ENCODE measurements at regions not wholly inside any gene's neighbourhood (a gene's known extent, or its start where the extent isn't known, plus 50 kb on each side); places are given as distances from the start of the nearest gene placed in this dataset.

GRCh38 chr6:92469186-92469828 is 950.1 kb downstream of the EPHA7 start:
- Histone ChIP-seq H3K4me3 (no peak overlapping the region), H3K9ac (no peak overlapping the region), H4K20me1 (no peaks in the 10 kb centered on the region), H3K36me3 (no peaks in the 10 kb centered on the region), H3K27ac (no peak overlapping the region), H3K27me3 (no peaks in the 10 kb centered on the region), H3K4me2 (no peak overlapping the region), H3K4me1 (no peaks in the 10 kb centered on the region), H3K9me3 (no peaks in the 10 kb centered on the region)
- no peak for TF ChIP-seq Cebpa-rat (IDR thresholded peaks at IDR 0.05)

GRCh38 chr6:92468066-92468465 is 951.3 kb downstream of the EPHA7 start:
- no peak overlapping the region for H3K27ac ChIP-seq
- no peak for TF ChIP-seq Cebpa-rat (IDR thresholded peaks at IDR 0.05)

GRCh38 chr6:92460133-92460532 is 959.2 kb downstream of the EPHA7 start:
- no peak overlapping the region for H3K9ac ChIP-seq
- H3K27me3 ChIP-seq = no peaks in the 10 kb centered on the region
- no peak overlapping the region for H3K4me2 ChIP-seq
- H3K36me3 ChIP-seq = no peaks in the 10 kb centered on the region
- no peaks in the 10 kb centered on the region for H3K4me1 ChIP-seq
- no peaks in the 10 kb centered on the region for H4K20me1 ChIP-seq
- H3K27ac ChIP-seq = no peak overlapping the region
- no peaks in the 10 kb centered on the region for H3K9me3 ChIP-seq
- no peak for TF ChIP-seq Cebpa-rat (IDR thresholded peaks at IDR 0.05)
- no peak overlapping the region for H3K4me3 ChIP-seq

More at GRCh38 chr6:92468066-92468465, 951.3 kb downstream of the EPHA7 start:
- no peak overlapping the region for H3K4me2 ChIP-seq
- H3K4me3 ChIP-seq = no peak overlapping the region
- H3K9ac ChIP-seq = no peak overlapping the region
- no peaks in the 10 kb centered on the region for H3K9me3 ChIP-seq
- no peaks in the 10 kb centered on the region for H3K27me3 ChIP-seq
- no peaks in the 10 kb centered on the region for H3K36me3 ChIP-seq
- no peaks in the 10 kb centered on the region for H3K4me1 ChIP-seq
- no peaks in the 10 kb centered on the region for H4K20me1 ChIP-seq

- TF ChIP-seq Cebpa-rat (IDR thresholded peaks at IDR 0.05) = no peak
- H3K27ac ChIP-seq = no peak overlapping the region
- H3K9me3 ChIP-seq = no peaks in the 10 kb centered on the region
- no peaks in the 10 kb centered on the region for H3K36me3 ChIP-seq
- H3K4me1 ChIP-seq = no peaks in the 10 kb centered on the region
- H3K4me2 ChIP-seq = no peak overlapping the region
- no peak overlapping the region for H3K4me3 ChIP-seq
- no peaks in the 10 kb centered on the region for H4K20me1 ChIP-seq
- no peaks in the 10 kb centered on the region for H3K27me3 ChIP-seq
- H3K9ac ChIP-seq = no peak overlapping the region
These were observed 959.8 kb downstream of the EPHA7 start for GRCh38 chr6:92459606-92460005.

GRCh38 chr6:92446052-92446451 is 973.3 kb downstream of the EPHA7 start:
- H3K27ac ChIP-seq = no peak overlapping the region
- H3K4me2 ChIP-seq = no peak overlapping the region
- no peaks in the 10 kb centered on the region for H4K20me1 ChIP-seq
- no peak overlapping the region for H3K4me3 ChIP-seq
- no peaks in the 10 kb centered on the region for H3K36me3 ChIP-seq
- no peaks in the 10 kb centered on the region for H3K4me1 ChIP-seq
- no peak overlapping the region for H3K9ac ChIP-seq
- no peak for TF ChIP-seq Cebpa-rat (IDR thresholded peaks at IDR 0.05)
- no peaks in the 10 kb centered on the region for H3K9me3 ChIP-seq
- H3K27me3 ChIP-seq = no peaks in the 10 kb centered on the region

GRCh38 chr6:92433911-92434310 is 985.4 kb downstream of the EPHA7 start:
- Histone ChIP-seq H3K4me3 (no peak overlapping the region), H3K36me3 (no peaks in the 10 kb centered on the region), H3K9me3 (no peaks in the 10 kb centered on the region), H3K4me1 (no peaks in the 10 kb centered on the region), H4K20me1 (no peaks in the 10 kb centered on the region), H3K27ac (no peak overlapping the region), H3K4me2 (no peak overlapping the region), H3K9ac (no peak overlapping the region), H3K27me3 (no peaks in the 10 kb centered on the region)
- no peak for TF ChIP-seq Cebpa-rat (IDR thresholded peaks at IDR 0.05)

- H3K27ac ChIP-seq = no peak overlapping the region
- no peaks in the 10 kb centered on the region for H3K9me3 ChIP-seq
- H3K9ac ChIP-seq = no peak overlapping the region
- no peaks in the 10 kb centered on the region for H4K20me1 ChIP-seq
- no peaks in the 10 kb centered on the region for H3K36me3 ChIP-seq
- H3K4me3 ChIP-seq = no peak overlapping the region
- no peaks in the 10 kb centered on the region for H3K4me1 ChIP-seq
- no peak for TF ChIP-seq Cebpa-rat (IDR thresholded peaks at IDR 0.05)
- no peaks in the 10 kb centered on the region for H3K27me3 ChIP-seq
- H3K4me2 ChIP-seq = no peak overlapping the region
These were observed 987.9 kb downstream of the EPHA7 start for GRCh38 chr6:92431502-92431901.

GRCh38 chr6:92428448-92428847 is 990.9 kb downstream of the EPHA7 start:
- H3K36me3 ChIP-seq = no peaks in the 10 kb centered on the region
- no peak overlapping the region for H3K4me3 ChIP-seq
- H4K20me1 ChIP-seq = no peaks in the 10 kb centered on the region
- H3K27ac ChIP-seq = no peak overlapping the region
- H3K9ac ChIP-seq = no peak overlapping the region
- H3K4me1 ChIP-seq = no peaks in the 10 kb centered on the region
- H3K4me2 ChIP-seq = no peak overlapping the region
- H3K27me3 ChIP-seq = no peaks in the 10 kb centered on the region
- no peaks in the 10 kb centered on the region for H3K9me3 ChIP-seq
- TF ChIP-seq Cebpa-rat (IDR thresholded peaks at IDR 0.05) = no peak

- Histone ChIP-seq H3K4me3 (no peak overlapping the region), H3K4me2 (no peak overlapping the region), H3K9me3 (no peaks in the 10 kb centered on the region), H3K9ac (no peak overlapping the region), H3K36me3 (no peaks in the 10 kb centered on the region), H3K4me1 (no peaks in the 10 kb centered on the region), H4K20me1 (no peaks in the 10 kb centered on the region), H3K27me3 (no peaks in the 10 kb centered on the region), H3K27ac (no peak overlapping the region)
- no peak for TF ChIP-seq Cebpa-rat (IDR thresholded peaks at IDR 0.05)
These were observed 991.9 kb downstream of the EPHA7 start for GRCh38 chr6:92427453-92427852.

- Histone ChIP-seq H3K9ac (no peak overlapping the region), H3K4me2 (no peak overlapping the region), H3K27me3 (no peaks in the 10 kb centered on the region), H4K20me1 (no peaks in the 10 kb centered on the region), H3K36me3 (no peaks in the 10 kb centered on the region), H3K27ac (no peak overlapping the region), H3K4me1 (no peaks in the 10 kb centered on the region), H3K9me3 (no peaks in the 10 kb centered on the region), H3K4me3 (no peak overlapping the region)
- no peak for TF ChIP-seq Cebpa-rat (IDR thresholded peaks at IDR 0.05)
These were observed 1003.7 kb downstream of the EPHA7 start for GRCh38 chr6:92415656-92416055.

GRCh38 chr6:92408350-92408749 is 1011.0 kb downstream of the EPHA7 start:
- TF ChIP-seq Cebpa-rat (IDR thresholded peaks at IDR 0.05) = no peak
- no peak overlapping the region for H3K27ac ChIP-seq
- H3K4me2 ChIP-seq = no peak overlapping the region
- no peaks in the 10 kb centered on the region for H3K27me3 ChIP-seq
- H3K4me3 ChIP-seq = no peak overlapping the region
- H4K20me1 ChIP-seq = no peaks in the 10 kb centered on the region
- H3K9me3 ChIP-seq = no peaks in the 10 kb centered on the region
- no peaks in the 10 kb centered on the region for H3K4me1 ChIP-seq
- H3K36me3 ChIP-seq = no peaks in the 10 kb centered on the region
- H3K9ac ChIP-seq = no peak overlapping the region

Data from BLaER1 (cell line).